Activated naive CD4-positive, alpha-beta T cell treated with anti-CD3 and anti-CD28 coated beads, Interleukin-2, amount 10 ng/mL, durations not matched to agents 7 days and 5 days (primary cell): ENCODE measurements at regions not wholly inside any gene's neighbourhood (a gene's known extent, or its start where the extent isn't known, plus 50 kb on each side); places are given as distances from the start of the nearest gene placed in this dataset.
A peak's percentile ranks its signal among the peaks of the same experiment; 100 is the strongest.

ENCODE experiments used
- CTCF ChIA-PET: fragments of 350-600 bp; sonication (Branson Sonifier 250); formaldehyde crosslinking; loops from one replicate; lab custom pipeline; 2021; ENCODE audit warnings: antibody characterized with exemption; lab: Charles Lee
- DNase-seq: peaks from one replicate; pipeline ENCODE4 v3.0.0-alpha.2; 2020
- H3K27ac Mint-ChIP-seq: one replicate; pipeline ENCODE4 v1.8.0; 2021; ENCODE audit warnings: mild to moderate bottlenecking, moderate library complexity, mixed read lengths
- H3K27me3 Mint-ChIP-seq: one replicate; pipeline ENCODE4 v1.8.0; 2021; ENCODE audit warnings: mild to moderate bottlenecking, mixed read lengths
- H3K36me3 Mint-ChIP-seq: one replicate; pipeline ENCODE4 v1.8.0; 2021; ENCODE audit warnings: mixed read lengths
- H3K4me1 Mint-ChIP-seq: one replicate; pipeline ENCODE4 v1.8.0; 2021; ENCODE audit warnings: mixed read lengths
- H3K4me3 Mint-ChIP-seq: one replicate; pipeline ENCODE4 v1.8.0; 2021; ENCODE audit warnings: mild to moderate bottlenecking, moderate library complexity, mixed read lengths
- H3K9me3 Mint-ChIP-seq: one replicate; pipeline ENCODE4 v1.8.0; 2021; ENCODE audit warnings: mixed read lengths

GRCh38 chr4:179268791-179269190 lies 1826.6 kb upstream of the AGA start:
- Mint-ChIP-seq H3K4me1 (no peaks in the 10 kb centered on the region), H3K27ac (no peak overlapping the region), H3K27me3 (no peaks in the 10 kb centered on the region), H3K36me3 (no peaks in the 10 kb centered on the region), H3K9me3 (peaks cover 2% of the 10 kb centered on the region), H3K4me3 (no peak overlapping the region)
- no peak for DNase-seq
- CTCF ChIA-PET: no interaction called here

DNA sequence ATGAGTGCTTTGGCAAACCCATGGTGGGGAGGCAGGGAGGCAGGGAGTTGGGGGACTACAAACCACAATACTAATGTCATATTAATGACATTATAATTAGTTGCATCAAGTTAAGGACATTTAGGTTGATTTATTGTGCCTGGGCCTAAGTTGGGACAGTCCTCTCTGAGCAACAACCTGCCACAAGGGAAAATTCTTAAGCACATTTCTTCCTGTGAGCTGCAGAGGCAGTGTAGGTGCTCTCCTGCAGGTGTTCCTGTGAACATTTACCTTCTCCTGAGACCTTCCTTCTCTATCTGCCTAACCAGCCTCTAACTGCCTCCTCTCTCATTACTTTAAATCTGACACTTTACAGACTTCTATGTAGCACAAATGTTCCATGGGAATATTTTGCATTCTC lies 1830.0 kb upstream of the AGA start:
- H3K9me3 Mint-ChIP-seq: no peaks in the 10 kb centered on the region
- CTCF ChIA-PET: no interaction called here
- H3K36me3 Mint-ChIP-seq: no peaks in the 10 kb centered on the region
- H3K4me1 Mint-ChIP-seq: no peaks in the 10 kb centered on the region
- H3K27ac Mint-ChIP-seq: no peak overlapping the region
- no peaks in the 10 kb centered on the region for H3K27me3 Mint-ChIP-seq
- no peak overlapping the region for H3K4me3 Mint-ChIP-seq
- no peak for DNase-seq

GRCh38 chr4:179278647-179279046 lies 1836.4 kb upstream of the AGA start:
- Mint-ChIP-seq H3K4me1 (no peaks in the 10 kb centered on the region), H3K27ac (no peak overlapping the region), H3K27me3 (no peaks in the 10 kb centered on the region), H3K9me3 (no peaks in the 10 kb centered on the region), H3K4me3 (no peak overlapping the region), H3K36me3 (no peaks in the 10 kb centered on the region)
- no peak for DNase-seq
- CTCF ChIA-PET: interaction anchor here (0.7 kb wide), 1 partner anchor 48 kb away, joined by 3 read pairs; no protein-coding TSS in a partner anchor

DNA sequence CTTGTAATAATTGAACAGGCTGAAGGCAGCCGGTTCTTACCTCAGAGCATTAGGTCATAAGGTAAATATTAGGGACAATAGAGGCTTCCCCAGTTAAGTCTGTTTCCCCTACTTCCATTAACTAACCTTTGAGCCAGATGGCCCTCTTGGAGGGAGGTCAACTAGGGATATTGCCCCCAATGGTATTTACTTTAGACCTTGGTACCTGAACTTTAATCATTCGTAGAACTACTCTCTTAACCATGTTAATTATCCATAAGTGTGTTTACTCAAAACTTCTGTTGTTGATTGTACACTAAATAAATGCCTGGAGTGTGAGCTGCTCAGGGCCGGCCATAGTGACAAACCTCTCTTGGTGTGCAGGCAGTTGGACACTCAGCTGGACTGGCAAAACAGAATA lies 1843.5 kb upstream of the AGA start:
- no peak for DNase-seq
- CTCF ChIA-PET: no interaction called here
- Mint-ChIP-seq H3K9me3 (peaks cover 2% of the 10 kb centered on the region), H3K4me3 (no peak overlapping the region), H3K27ac (no peak overlapping the region), H3K36me3 (no peaks in the 10 kb centered on the region), H3K27me3 (no peaks in the 10 kb centered on the region), H3K4me1 (no peaks in the 10 kb centered on the region)

GRCh38 chr4:179291657-179292056 lies 1849.4 kb upstream of the AGA start:
- Mint-ChIP-seq H3K9me3 (peaks cover 4% of the 10 kb centered on the region), H3K36me3 (no peaks in the 10 kb centered on the region), H3K4me1 (no peaks in the 10 kb centered on the region), H3K27ac (no peak overlapping the region), H3K4me3 (no peak overlapping the region), H3K27me3 (no peaks in the 10 kb centered on the region)
- no peak for DNase-seq
- CTCF ChIA-PET: no interaction called here

- Mint-ChIP-seq H3K27me3 (no peaks in the 10 kb centered on the region), H3K4me3 (no peak overlapping the region), H3K27ac (no peak overlapping the region), H3K36me3 (no peaks in the 10 kb centered on the region), H3K4me1 (no peaks in the 10 kb centered on the region), H3K9me3 (peaks cover 3% of the 10 kb centered on the region)
- CTCF ChIA-PET: no interaction called here
- no peak for DNase-seq
These were observed 1850.2 kb upstream of the AGA start for GRCh38 chr4:179292468-179292867.

DNA sequence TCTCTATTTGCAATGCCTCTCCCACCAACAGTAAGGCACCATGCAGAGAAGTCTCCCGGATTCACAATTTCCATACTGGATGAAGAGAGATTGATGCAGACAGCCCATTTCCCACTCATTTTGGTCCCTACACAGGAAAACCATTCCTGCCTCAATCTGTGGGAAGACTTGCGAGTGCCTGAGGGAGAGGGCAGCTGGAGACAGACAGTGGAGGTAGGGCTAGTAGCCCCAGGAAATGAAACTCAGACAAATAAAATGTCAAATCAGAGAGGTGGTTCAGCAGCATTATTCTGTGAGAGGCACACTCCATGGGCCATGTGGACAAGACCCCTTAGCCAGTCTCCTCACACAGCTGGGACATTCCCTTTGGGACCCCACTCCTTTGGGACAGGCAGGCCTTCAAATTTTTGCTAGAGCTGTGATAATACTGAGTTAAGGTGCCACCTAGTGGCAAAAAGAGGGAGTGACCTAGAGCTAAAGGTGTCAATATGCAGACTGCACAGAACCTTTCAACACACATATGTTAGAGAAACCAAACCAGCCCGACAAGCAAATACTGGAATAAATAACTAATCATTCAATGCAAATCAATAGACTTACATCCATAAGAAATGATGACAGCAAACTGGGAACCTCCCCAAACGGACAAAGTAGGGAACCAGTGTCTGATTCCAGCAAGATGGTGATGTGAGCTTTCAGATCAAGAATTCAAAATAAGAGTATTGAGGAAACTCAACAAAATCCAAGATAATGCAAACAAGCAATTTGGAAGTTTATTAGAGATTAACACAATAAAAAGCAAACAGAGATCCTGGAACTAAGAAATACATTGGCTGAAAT lies 1865.3 kb upstream of the AGA start:
- CTCF ChIA-PET: interaction anchor here (0.6 to 1.3 kb wide), 6 partner anchors 11 to 1779 kb away, joined by 3 to 4 read pairs (median 3); no protein-coding TSS in a partner anchor
- no peaks in the 10 kb centered on the region for H3K4me1 Mint-ChIP-seq
- peaks cover 3% of the 10 kb centered on the region for H3K9me3 Mint-ChIP-seq
- H3K4me3 Mint-ChIP-seq: no peak overlapping the region
- peak; percentile 34 for DNase-seq
- H3K27me3 Mint-ChIP-seq: no peaks in the 10 kb centered on the region
- no peak overlapping the region for H3K27ac Mint-ChIP-seq
- no peaks in the 10 kb centered on the region for H3K36me3 Mint-ChIP-seq

- no peak for DNase-seq
- Mint-ChIP-seq H3K36me3 (no peaks in the 10 kb centered on the region), H3K9me3 (peaks cover 4% of the 10 kb centered on the region), H3K27me3 (no peaks in the 10 kb centered on the region), H3K4me1 (no peaks in the 10 kb centered on the region), H3K4me3 (no peak overlapping the region), H3K27ac (no peak overlapping the region)
- CTCF ChIA-PET: no interaction called here
These were observed 1871.6 kb upstream of the AGA start for GRCh38 chr4:179313823-179314222.

GRCh38 chr4:179325181-179325580 lies 1882.9 kb upstream of the AGA start:
- CTCF ChIA-PET: no interaction called here
- DNase-seq: no peak
- Mint-ChIP-seq H3K27me3 (no peaks in the 10 kb centered on the region), H3K27ac (no peak overlapping the region), H3K4me3 (no peak overlapping the region), H3K36me3 (no peaks in the 10 kb centered on the region), H3K4me1 (no peaks in the 10 kb centered on the region), H3K9me3 (peaks cover 3% of the 10 kb centered on the region)

DNA sequence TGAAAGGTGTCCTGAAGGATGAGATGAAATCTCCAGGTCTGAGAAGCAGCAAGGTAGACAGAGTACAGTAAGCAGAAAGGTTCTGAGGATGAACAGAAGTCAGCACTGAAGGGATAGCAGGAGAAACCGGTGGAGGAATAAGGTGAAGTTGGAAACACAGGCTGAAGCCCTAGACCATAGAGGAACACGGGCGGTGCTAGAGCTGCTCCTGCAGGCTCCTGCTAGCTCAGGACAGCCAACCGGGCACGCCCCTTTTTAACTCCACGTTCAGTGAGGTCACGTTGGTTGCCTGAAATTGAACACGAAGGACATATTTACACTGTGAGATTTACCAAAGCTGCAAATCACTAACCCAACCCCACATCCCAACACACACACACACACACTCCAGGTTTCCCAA lies 1886.4 kb upstream of the AGA start:
- Mint-ChIP-seq H3K27me3 (no peaks in the 10 kb centered on the region), H3K9me3 (peaks cover 3% of the 10 kb centered on the region), H3K36me3 (no peaks in the 10 kb centered on the region), H3K27ac (no peak overlapping the region), H3K4me3 (no peak overlapping the region), H3K4me1 (no peaks in the 10 kb centered on the region)
- DNase-seq: no peak
- CTCF ChIA-PET: no interaction called here

DNA sequence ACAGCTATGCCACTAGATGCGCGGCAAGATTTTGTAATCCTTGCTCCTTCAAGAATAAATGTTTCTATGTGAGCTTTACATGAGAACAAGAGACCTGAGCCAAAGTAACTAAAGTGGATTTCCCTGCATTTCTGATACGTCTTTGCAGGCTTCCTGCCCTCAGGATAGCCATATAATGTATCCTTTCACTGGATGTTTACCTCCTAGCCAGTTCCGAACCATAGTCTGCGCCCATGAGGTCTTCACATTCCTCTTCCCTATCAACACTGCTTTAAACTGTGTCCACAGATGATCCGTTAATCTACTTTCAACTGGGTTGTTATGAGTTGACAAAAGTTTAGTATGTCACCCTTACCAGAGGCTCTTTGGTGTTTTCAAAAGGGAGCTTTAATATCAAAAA lies 1889.1 kb upstream of the AGA start:
- Mint-ChIP-seq H3K4me1 (no peaks in the 10 kb centered on the region), H3K4me3 (no peak overlapping the region), H3K36me3 (no peaks in the 10 kb centered on the region), H3K27me3 (no peaks in the 10 kb centered on the region), H3K27ac (no peak overlapping the region), H3K9me3 (peaks cover 1% of the 10 kb centered on the region)
- CTCF ChIA-PET: no interaction called here
- DNase-seq: no peak

- no peak for DNase-seq
- CTCF ChIA-PET: no interaction called here
- peaks cover 8% of the 10 kb centered on the region for H3K9me3 Mint-ChIP-seq
- H3K27me3 Mint-ChIP-seq: no peaks in the 10 kb centered on the region
- no peaks in the 10 kb centered on the region for H3K4me1 Mint-ChIP-seq
- H3K27ac Mint-ChIP-seq: no peak overlapping the region
- H3K36me3 Mint-ChIP-seq: no peaks in the 10 kb centered on the region
- no peak overlapping the region for H3K4me3 Mint-ChIP-seq
These were observed 1902.6 kb upstream of the AGA start for GRCh38 chr4:179344861-179345260.

DNA sequence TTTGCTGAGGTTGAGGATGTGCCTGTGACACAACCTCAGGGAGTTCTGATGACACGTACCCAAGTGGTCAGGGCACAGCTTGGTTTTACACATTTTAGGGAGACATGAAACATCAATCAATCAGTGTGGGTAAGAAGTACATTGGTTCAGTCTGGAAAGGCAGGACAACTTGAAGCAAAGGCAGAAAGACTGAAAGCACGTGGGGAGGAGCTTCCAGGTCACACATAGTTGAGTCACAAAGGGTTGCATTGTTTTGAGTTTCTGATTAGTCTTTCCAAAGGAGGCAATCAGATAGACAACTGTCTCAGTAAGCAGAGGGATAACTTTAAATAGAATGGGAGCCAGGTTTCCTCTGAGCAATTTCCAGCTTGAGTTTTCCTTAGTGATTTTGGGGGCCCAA lies 1910.0 kb upstream of the AGA start:
- H3K27ac Mint-ChIP-seq: no peak overlapping the region
- H3K36me3 Mint-ChIP-seq: no peaks in the 10 kb centered on the region
- no peaks in the 10 kb centered on the region for H3K27me3 Mint-ChIP-seq
- no peak overlapping the region for H3K4me3 Mint-ChIP-seq
- CTCF ChIA-PET: no interaction called here
- no peaks in the 10 kb centered on the region for H3K4me1 Mint-ChIP-seq
- no peak for DNase-seq
- H3K9me3 Mint-ChIP-seq: peaks cover 4% of the 10 kb centered on the region

GRCh38 chr4:179353786-179354185 lies 1911.5 kb upstream of the AGA start:
- H3K9me3 Mint-ChIP-seq: peaks cover 7% of the 10 kb centered on the region
- no peak overlapping the region for H3K4me3 Mint-ChIP-seq
- no peak overlapping the region for H3K27ac Mint-ChIP-seq
- CTCF ChIA-PET: no interaction called here
- H3K27me3 Mint-ChIP-seq: no peaks in the 10 kb centered on the region
- DNase-seq: no peak
- H3K4me1 Mint-ChIP-seq: no peaks in the 10 kb centered on the region
- H3K36me3 Mint-ChIP-seq: no peaks in the 10 kb centered on the region

DNA sequence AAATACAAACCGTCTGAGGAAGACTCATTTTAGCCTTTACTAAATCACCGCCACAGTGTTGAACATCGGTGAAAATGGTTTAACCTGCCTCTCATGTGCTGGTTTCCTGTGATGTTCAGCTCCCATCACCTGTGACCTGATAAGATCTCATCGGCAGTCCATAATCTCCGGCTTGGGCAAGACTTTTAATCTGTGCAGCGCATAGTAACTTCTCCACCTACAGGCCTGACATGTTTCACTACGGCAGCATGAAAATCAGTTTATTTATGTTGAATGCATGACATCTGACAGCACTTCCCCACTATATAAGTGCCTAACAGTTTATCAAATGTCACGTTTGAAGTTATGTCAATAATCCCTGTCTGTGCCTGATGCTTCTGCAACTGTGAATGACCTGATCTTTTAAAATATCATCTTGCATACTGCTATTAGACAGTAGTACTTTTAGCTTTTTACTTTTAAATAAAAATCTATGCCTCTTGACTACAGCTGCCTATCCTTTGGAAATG lies 1919.8 kb upstream of the AGA start:
- Mint-ChIP-seq H3K4me1 (no peaks in the 10 kb centered on the region), H3K9me3 (peaks cover 12% of the 10 kb centered on the region), H3K27ac (no peak overlapping the region), H3K27me3 (no peaks in the 10 kb centered on the region), H3K36me3 (no peaks in the 10 kb centered on the region), H3K4me3 (no peak overlapping the region)
- CTCF ChIA-PET: no interaction called here
- no peak for DNase-seq
